ENCODE measurements at regions not wholly inside any gene's neighbourhood (a gene's known extent, or its start where the extent isn't known, plus 50 kb on each side); places are given as distances from the start of the nearest gene placed in this dataset.
"Not testable (repeated sequence)": the region's sequence is repeated elsewhere in the genome, so short reads cannot be mapped to it uniquely, and the experiment has no call there.

DNA sequence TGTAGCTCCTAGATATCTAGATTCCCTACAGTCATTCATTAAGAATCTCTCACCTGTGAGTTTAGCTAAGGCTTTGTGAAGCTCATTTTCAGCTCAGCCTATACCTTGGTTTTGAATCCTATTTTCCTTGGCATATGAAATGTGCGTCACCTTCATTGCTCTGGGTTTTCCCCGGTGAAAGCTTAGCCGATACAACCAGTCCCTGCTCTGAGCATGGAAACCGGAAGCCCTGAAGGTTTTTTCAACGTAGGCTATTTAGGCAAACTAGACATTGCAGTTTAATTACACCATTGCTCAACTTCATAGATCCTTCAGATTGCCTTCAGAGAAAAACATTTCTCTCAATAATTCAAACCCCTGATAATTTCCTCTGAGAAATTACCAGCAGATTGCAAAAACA lies 206.8 kb upstream of the TPRG1 start:
- DNase-seq (ENCODE audit: low read depth in 3 of 3, low spot score in 2 of 3) = no peak

DNA sequence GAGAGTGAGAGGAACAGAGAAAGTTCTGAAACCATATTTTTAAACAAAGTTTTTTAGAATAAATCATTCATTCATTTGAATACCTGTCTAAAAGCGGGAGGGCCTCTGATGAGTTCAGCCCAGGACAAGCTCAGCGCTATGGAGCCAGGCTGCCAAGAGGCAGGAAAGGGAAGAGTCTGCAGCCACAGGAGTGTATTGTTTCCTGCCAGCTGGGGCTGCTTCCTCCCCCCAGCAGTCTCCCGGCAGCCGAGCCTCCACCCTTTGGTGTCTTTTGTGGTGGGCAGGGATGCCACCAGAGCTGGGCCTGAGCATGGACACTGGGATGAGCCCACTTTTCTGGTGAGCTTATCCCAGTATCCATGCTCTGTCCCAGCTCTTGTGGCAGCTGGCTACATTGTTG lies 199.5 kb upstream of the TPRG1 start:
- DNase-seq (ENCODE audit: low read depth in 3 of 3, low spot score in 2 of 3) = no peak

DNA sequence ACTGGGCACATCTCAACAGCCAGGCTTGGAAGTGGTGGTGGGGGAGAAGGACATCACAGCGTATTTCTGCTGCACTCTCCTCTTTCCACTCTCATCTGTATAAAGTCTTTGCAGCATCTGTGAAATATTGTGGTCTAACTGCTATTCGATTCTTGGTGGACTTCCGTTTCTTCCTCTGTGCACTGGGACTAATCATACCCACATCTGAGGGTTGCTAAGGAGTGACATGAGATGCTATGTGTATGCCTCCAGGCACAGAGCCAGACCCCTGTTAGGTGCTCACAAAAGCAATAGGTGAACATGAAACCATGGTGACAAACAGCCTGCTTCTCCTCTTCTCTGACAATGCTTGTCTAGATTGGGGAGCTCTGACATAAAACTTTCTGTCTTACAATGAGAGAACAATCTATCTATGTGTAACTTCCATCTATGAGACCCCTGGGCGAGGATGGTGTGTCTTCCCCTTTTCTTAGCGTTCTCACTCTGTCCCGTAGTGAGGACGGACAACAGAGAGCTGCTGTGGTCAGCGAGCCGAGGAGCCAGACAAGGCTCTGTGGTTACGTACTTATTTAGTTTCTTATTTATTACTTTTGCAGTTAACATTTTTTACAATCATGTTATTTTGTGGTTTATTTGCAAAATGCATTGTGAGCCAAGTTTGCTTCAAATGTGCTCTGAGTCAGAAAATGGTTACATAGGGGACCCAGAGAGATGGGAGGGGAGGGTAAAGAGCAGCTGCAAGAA lies 196.7 kb upstream of the TPRG1 start:
- no peak for DNase-seq (ENCODE audit: low read depth in 3 of 3, low spot score in 2 of 3)

DNA sequence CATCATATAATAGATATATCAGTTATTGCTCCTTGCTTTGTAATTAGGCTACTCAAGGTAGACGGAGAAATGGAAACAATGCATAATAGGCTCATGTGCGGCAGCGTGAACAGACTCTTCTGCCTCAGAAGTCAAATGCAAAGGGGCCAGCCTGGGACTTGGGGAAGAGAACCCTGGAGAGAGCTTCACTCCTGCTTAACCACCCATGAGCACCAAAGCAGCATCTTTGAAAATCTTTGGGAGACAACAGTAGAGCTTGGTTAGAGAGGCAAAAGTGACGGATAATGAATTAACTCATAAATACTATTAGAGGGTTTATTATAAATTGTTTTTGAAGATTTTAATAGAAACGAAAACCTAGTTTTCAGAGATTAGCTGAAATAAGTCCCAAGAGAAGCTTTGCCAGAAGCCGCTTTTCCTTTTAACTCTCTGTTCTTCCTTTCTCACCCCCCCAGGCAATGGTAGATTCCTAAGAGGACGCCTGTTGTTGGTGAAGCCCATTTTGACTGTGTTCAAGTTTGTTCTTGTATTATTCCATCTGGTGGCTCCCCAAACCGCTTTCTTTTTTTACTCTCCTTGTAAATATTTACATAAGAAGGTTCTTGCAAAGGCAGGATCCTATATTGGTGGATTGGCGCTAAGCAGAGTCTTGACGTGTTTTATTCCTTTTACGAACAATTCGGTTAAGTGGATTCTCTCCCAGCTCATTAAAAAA lies 196.0 kb upstream of the TPRG1 start:
- no peak for DNase-seq (ENCODE audit: low read depth in 3 of 3, low spot score in 2 of 3)

DNA sequence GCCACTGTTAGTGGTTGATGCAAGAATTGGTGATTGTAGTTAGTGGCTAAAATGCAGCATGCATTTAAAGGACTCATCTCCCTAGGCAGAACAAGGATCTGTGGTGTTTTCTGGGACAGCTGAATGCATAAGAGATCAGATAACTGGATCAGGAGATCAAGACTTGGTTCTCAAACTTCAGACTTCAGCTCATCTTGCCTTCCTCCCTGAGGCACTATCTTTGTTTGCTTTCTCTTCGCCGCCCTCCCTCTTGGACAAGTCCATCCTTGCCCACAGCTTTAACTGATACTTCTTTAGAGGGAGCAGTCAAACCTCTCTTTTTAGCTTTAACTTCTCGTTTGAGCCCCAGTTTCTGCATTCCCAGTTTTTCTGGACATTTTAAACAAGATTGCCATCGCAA lies 195.4 kb upstream of the TPRG1 start:
- DNase-seq (ENCODE audit: low read depth in 3 of 3, low spot score in 2 of 3) = no peak

DNA sequence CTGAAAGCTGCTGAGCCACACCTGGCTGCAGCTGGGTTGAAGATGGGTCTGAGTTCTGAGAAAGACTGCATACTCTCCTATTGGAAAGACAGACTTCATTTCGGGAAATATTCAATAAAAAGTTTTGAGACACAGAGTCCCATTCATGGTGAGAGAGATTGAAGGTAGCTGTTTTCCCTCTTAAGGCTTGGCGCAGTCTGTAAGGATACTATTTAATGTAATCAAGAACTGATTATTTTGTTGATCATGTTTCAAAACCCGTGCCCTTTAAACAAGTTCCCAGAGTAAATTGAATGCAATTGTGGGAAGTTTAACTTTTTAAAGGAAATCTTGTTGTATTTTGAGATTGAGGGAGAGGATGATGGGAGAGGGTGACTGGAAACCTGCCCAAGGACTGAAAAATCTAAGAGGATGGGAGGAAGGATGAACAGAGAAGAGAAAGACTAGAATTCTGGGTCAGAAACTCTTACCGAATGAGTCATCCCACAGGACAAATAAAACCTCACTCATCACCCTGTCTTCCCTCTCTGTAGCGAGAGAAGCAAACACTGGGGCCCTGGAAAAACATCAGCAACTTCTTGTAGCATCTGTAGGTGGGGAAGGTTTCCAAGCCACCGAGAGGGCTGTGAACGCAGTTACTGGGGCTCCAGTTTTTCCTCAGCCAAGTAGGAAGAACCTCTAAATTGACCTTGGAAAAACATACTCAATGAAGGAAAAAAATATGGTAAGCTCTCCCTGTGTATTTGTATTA lies 193.2 kb upstream of the TPRG1 start:
- DNase-seq (ENCODE audit: low read depth in 3 of 3, low spot score in 2 of 3) = no peak

DNA sequence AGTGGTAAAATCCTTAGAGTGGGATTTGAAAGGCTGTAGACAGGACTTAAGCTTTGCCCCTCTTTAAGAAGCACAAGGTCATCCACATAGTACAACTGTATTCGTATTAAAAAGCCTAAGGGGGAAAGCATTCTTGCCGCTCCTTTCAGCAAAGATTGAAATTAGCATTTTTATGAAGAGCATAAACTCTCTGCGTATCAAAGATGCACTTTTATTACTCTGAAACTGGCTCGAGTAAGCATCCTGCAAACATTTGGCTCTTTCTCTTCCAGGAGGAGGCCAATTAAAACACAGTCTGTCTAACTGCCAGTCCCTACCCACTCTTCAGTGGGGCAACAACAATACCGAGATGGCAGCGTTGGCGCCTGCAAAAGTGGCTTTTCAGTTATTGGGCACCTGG lies 192.5 kb upstream of the TPRG1 start:
- no peak for DNase-seq (ENCODE audit: low read depth in 3 of 3, low spot score in 2 of 3)

DNA sequence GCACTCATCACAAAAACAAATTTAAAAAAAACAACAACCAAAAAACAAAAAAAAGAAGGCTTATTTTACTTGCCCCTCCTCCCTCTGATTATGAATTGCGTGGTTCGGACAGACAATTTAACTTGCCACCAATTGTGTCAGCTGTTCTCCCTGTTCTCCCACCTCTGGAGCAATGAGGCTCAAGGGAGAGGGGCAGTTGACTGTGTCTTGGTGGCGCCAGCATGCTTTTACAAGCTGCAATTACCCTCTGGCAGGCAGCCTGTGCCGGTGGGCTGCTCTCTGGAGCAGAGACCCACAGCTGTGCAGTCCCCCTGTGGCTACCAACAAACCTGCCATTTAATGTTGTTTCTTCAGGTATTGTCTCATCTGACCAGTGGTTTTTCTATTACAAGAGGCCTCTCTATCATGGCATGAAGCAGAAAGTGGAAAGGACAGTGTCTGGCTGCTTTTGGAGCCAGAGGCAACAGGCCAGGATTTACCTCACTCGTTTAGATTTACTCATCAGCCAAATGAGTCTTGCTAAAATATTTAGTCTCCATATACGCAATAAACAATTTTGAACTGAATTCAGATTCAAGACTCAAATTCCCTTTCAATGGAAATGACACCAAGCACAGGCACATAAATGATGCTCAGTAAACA lies 192.0 kb upstream of the TPRG1 start:
- no peak for DNase-seq (ENCODE audit: low read depth in 3 of 3, low spot score in 2 of 3)

DNA sequence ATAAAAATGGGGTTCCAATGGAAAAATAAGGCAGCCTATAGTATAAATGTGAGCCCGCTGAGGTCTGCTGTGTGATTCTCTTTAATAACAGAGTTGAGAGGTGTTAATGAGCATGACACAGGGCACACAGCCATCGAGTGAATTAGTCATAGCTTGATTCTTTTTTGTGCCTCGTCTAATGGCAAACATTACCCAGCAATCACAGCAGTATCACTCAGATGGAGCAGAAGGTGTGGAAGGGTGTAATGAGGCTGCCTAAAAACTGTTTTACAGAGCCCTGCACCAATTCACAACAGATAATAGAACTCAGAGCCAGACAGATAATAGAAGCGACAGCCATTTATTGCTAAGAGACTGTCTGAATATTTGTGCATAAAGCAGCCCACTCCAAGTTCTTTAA lies 178.6 kb upstream of the TPRG1 start:
- no peak for DNase-seq (ENCODE audit: low read depth in 3 of 3, low spot score in 2 of 3)

DNA sequence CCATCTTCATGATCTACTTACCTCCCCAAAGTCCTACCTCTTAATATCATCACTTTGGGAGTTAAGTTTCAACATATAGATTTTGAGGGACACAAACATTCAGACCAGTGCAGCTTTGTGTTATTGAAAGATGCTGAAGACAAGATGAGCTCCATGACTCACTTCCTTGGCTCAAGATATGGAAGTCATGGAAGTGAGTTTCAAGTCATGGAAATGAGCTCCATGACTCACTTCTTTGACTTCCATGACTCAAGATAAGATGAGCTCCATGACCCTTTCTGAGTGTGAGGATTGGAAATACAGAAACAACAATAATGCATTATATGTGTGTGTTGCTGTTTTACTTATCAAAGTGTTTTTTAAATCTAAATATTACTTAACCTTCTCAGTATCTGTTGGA lies 170.2 kb upstream of the TPRG1 start:
- DNase-seq (ENCODE audit: low read depth in 3 of 3, low spot score in 2 of 3) = no peak

DNA sequence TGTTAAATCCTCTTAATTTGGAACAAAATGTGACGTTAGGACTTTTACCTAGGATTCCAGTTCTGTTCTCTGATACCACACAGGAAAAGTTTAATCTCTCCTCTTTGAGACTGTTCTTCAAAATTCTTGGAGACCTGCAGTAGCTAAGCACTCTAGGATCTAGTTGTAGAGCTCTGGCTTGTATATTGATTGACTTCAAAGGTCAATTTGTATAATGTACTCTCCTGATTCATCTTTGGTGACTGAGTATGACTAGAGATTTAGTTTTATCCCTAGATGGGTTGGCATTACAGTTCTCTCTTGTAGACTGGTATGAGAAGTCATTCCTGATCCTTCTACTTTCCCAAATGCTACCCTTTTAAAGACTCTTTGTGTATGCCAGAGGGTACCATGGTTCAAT lies 168.4 kb upstream of the TPRG1 start:
- DNase-seq (ENCODE audit: low read depth in 3 of 3, low spot score in 2 of 3) = no peak

DNA sequence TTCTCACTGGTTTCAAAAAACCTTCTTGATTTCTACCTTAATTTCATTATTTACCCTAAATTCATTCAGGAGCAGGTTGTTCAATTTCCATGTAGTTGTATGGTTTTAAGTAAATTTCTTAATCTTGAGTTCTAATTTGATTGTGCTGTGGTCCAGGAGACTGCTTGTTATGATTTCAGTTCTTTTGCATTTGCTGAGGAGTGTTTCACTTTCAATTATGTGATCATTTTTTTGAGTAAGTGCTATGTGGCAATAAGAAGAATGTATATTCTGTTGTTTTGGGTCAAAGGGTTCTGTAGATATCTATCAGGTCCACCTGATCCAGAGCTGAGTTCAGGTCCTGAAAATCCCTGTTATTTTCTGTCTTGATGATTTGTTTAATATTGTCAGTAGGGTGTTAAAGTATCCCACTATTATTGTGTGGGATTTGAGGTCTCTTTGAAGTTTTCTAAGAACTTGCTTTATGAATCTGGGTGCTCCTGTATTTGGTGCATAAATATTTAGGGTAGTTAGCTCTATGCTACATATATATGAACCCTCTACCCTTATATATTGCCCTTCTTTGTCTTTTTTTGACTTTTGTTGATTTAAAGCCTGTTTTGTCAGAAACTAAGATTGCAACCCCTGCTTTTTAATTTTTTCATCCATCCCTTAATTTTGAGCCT lies 158.4 kb upstream of the TPRG1 start:
- DNase-seq (ENCODE audit: low read depth in 3 of 3, low spot score in 2 of 3) = no peak

DNA sequence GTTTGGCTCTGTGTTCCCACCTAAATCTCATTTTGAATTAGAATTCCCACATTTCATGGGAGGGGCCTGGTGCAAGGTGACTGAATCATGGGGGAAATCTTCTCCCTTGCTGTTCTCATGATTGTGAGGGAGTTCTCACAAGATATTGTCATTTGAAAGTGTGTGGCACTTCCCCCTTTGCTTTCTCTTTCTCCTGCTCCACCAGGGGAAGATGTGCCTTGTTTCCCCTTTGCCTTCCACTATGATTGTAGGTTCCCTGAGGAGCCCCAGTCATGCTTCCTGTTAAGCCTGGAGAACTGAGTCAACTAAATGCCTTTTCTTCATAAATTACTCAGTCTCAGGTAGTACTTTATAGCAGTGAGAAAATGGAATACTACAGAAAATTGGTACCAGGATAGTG lies 157.2 kb upstream of the TPRG1 start:
- no peak for DNase-seq (ENCODE audit: low read depth in 3 of 3, low spot score in 2 of 3)

DNA sequence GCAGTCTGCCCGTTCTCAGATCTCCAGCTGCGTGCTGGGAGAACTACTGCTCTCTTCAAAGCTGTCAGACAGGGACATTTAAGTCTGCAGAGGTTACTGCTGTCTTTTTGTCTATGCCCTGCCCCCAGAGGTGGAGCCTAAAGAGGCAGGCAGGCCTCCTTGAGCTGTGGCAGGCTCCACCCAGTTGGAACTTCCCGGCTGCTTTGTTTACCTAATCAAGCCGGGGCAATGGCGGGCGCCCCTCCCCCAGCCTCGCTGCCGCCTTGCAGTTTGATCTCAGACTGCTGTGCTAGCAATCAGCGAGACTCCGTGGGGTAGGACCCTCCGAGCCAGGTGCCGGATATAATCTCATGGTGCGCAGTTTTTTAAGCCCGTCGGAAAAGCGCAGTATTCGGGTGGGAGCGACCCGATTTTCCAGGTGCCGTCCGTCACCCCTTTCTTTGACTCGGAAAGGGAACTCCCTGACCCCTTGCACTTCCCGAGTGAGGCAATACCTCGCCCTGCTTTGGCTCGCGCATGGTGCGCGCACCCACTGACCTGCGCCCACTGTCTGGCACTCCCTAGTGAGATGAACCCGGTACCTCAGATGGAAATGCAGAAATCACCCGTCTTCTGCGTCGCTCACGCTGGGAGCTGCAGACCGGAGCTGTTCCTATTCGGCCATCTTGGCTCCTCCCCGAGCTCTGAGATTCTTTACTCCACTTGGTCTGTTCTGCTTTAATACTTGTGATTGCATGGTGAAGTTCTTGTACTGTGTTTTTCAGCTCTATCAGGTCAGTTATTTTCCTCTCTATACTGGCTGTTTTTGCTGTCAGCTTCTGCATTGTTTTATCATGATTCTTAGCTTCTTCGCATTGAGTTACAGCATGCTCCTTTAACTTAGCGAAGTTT lies 148.9 kb upstream of the TPRG1 start:
- DNase-seq (ENCODE audit: low read depth in 3 of 3, low spot score in 2 of 3) = not testable (repeated sequence)

DNA sequence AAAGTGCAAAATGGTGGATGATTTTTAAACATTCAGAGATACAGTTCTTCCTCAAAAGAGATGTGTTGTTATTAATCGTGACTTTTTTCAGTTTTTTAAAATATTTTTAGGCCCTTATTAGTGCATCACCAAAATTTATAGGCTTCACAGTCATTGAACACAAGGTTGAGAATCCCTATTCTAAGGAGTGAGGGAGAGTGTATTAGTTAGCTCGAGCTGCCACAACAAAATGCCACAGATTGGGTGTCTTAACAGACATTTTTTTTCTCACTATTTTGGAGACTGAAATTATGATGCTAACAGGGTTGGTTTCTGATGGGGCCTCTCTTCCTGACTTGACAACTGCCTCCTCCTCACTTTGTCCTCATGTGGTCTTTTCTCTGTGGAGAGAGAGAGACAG lies 145.9 kb upstream of the TPRG1 start:
- DNase-seq (ENCODE audit: low read depth in 3 of 3, low spot score in 2 of 3) = no peak

DNA sequence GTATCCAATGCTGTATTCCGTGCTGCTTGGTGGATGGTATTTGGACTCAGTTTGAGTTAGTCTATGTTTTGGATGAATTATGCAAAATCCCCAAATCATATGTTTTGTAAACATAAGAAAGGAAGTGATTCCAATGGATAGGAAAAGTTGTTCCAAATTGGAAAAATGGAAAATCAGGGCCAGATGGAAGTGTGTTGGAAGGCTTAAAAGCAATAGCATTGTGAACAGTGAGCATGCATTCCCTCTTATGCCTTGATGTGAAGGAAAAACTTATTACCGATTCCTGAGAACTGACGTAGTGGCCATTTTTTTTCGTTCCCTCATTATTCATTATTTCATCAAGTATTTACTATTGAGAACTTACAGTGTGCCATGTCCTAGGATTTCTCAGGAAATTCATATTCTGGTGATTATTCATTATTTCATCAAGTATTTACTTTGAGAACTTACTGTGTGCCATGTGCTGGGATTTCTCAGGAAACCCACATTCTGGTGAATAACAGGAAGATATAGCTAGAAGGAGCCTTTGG lies 144.1 kb upstream of the TPRG1 start:
- no peak for DNase-seq (ENCODE audit: low read depth in 3 of 3, low spot score in 2 of 3)

DNA sequence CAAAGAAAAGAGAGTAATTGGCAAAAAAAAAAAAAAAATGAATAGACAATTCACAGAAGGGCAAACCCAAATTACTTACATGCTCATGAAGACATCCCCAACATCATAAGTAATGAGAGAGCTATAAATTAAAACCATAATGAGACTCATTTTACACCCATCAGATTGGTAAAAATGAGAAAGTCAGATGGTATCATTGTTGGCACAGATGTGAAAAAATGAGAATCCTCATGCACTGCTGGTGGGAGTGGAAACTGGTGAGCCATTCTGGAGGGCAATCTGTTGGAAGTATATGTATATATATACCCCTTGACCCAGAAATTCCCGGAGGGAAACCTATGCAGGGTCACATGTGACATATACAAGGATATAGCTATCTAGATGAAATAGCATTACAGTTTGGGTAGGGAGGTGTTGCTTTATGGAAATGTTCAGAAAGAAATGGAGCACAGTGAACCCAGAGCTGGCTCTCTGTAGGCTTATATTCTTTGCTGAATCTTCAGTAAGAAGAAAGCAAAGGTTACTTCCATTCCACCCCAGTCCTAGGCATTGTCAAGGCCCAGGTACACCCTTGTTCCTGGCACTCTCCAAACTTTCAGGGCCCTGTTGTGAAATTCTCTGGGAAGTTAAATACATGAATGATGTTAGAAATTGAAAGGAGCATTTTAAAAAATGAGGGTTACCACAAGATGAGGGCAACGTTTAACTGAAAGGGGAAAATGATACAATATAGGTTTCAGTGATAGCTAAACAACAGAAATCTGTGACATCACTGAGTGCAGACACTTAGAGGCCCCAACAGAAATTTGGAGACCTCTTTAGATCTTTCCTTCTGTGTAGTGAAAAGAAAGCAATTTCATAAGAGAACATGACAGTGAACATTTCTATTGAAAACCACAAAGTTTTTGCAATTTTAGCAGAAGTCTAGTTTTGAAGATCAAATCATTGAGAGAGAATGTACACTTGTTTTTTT lies 132.7 kb upstream of the TPRG1 start:
- DNase-seq (ENCODE audit: low read depth in 3 of 3, low spot score in 2 of 3) = no peak

DNA sequence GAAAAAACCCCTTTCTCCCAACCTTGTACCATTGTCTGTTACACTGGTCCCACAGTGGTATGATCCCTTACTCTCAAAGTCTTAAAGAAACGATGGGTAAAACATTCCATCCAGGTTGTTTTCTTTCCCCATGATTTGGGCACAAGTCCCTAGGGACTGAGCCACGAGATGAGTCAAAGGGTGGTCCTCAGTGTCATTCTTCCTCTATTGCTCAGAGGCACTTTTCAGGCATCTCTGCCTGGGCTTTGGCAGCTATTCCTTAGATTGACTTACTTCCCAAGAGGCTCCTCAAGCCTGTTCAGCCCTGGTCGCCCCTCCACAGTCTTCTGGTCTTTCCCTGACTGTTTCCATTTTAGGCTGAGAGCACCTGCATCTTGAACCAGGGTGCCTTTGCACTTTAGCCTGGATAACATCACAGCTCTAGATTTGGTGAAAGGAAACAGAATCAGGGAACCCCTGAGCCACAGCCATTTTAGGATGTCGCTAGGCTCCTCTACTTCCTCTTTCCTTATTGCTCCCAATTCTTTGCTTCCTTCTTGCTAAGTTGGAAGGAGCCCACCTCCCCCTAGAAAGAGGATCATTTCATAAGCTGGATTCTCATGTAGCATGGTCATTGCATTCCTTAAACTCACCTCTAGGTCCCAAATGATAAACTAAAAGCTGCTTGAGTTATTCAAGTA lies 131.0 kb upstream of the TPRG1 start:
- no peak for DNase-seq (ENCODE audit: low read depth in 3 of 3, low spot score in 2 of 3)
